Hematopoietic multipotent progenitor cell treated with erythropoietin and hydrocortisone succinate and interleukin-3 and kit ligand, for 6 days (in vitro differentiated cells): ENCODE measurements at regions not wholly inside any gene's neighbourhood (a gene's known extent, or its start where the extent isn't known, plus 50 kb on each side); places are given as distances from the start of the nearest gene placed in this dataset.
A peak's percentile ranks its signal among the peaks of the same experiment; 100 is the strongest.
"Not testable (repeated sequence)": the region's sequence is repeated elsewhere in the genome, so short reads cannot be mapped to it uniquely, and the experiment has no call there.

Experiments used
- DNase-seq: peaks from one replicate; pipeline ENCODE4 v3.0.0-alpha.2; 2015

DNA sequence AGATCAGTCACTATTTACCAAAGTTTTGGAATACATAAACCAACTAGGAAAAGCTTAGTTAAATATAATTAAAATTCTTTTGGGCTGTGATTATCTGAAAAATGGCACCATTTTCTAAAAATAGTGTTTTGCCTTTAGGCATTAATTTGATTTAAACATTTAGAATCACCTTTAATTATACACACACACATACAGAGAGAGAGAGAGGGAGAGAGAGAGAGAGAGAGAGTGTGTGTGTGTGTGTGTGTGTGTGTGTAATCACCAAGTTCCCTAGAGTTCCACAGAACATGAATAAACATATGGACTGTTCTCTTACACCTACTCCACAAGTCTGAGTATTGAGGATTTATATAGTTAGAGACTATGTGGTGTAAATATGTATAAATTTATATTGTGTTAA, 141.2 kb upstream of the ATXN1 start:
- no peak for DNase-seq

DNA sequence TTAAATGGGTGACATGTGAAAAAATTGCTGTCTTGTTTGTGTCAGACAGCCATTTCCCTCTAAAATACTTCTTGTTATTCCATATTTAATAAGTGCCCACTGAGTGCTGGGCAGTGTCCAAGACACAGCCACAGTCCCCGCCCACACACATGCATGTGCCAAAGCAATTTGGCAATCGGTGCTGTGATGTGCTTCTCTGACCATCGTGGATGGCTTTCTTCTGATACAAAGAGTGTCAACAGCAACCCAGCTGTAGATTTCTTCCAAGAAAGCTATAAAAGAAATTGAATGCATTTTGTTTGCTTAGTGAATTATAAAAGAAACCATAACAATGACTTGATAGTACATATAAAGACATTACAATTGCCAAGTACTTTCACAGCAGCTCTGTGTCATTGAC, 140.5 kb upstream of the ATXN1 start:
- DNase-seq = peak; percentile 31

DNA sequence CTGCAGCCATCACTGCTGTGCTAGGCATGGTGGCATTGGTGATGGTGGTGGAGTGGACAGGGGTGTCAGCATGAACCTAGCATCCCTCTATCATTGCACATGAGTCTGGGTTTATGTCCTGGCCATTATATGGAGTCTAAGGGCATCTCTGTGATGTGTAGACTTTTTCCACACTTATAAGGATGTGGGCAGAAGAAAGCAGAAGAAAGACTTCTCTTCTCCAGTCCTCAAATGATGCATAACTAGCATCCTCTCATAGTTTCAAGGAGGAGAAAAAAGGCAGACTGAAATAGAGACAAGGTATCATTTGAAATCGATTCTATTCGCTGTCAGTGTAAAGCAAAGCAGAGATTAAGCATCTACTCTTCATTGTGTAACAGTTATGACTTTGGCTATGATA, 140.0 kb upstream of the ATXN1 start:
- DNase-seq = no peak

- DNase-seq = no peak
Measured at GRCh38 chr6:16898640-16899396, 137.6 kb upstream of the ATXN1 start.

- DNase-seq = no peak
Measured at GRCh38 chr6:16897669-16898068, 136.4 kb upstream of the ATXN1 start.

DNA sequence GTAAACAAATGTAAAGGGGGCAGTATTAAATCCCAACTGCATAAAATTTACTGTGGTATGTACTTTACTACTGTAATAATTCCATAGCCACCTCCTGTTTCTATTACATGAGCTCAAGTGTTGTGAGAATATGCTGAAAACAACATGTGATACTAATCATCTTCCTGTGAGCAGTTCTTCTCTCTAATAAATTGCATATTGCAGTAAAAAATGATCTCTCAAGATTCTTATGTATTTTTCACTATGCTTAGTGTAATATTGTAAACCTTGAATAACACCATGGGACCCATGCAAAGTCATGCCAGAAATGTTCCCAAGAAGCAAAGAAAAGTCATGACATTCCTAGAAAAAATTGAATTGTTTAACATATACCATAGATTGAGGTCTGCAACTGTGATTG, 133.0 kb upstream of the ATXN1 start:
- no peak for DNase-seq

DNA sequence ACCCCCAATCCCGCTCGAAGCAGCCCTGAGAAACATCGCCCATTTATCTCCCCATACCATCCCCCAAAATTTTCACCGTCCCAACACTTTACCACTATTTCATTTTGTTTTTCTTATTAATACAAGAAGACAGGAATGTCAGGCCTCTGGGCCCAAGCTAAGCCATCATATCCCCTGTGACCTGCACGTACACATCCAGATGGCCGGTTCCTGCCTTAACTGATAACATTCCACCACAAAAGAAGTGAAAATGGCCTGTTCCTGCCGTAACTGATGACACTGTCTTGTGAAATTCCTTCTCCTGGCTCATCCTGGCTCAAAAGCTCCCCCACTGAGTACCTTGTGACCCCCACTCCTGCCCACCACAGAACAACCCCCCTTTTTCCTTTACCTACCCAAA, 129.8 kb upstream of the ATXN1 start:
- not testable (repeated sequence) for DNase-seq

- no peak for DNase-seq
Measured at GRCh38 chr6:16885411-16886160, 124.3 kb upstream of the ATXN1 start.

- DNase-seq = no peak
Measured at GRCh38 chr6:16884526-16884925, 123.3 kb upstream of the ATXN1 start.

DNA sequence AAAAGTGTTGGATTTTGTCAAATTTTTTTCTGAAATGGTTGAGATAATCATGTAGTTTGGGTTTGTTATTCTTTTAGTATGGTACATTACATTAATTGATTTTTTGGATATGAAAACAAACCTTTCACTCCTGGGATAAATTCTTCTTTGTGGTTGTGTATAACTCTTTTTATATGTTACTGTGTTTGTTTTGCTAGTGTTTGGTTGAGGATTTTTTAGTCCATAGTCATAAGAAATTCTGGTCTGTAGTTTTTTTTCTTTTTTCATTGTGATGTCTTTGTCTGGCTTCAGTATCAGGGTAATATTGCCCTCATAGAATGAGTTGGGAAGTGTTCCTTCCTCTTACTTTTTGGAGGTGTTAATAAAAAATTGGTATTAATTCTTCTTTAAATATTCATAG, 122.2 kb upstream of the ATXN1 start:
- no peak for DNase-seq

GRCh38 chr6:16882230-16882629, 121.0 kb upstream of the ATXN1 start:
- no peak for DNase-seq

- DNase-seq = not testable (repeated sequence)
Measured at GRCh38 chr6:16876852-16877251, 115.6 kb upstream of the ATXN1 start.

- DNase-seq = no peak
Measured at GRCh38 chr6:16876201-16876600, 114.9 kb upstream of the ATXN1 start.

DNA sequence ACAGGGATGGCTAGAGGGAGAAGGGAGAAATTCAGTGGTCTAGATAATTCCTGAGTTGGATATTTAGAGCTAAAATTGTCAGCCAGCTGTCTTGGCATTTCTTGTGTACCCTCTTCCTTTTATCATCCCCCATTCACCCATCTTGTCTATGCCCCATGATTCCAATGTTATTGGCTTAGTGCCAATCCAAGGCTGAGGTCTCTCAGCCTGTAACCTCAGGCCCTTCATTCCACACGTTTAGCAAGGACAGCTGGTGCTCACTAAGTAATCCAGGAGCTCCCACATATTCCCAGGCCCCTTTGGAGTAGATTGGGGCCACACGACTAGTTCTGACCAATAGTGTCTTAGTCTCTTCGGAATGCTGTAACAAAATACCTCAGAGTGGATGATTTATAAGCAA, 112.4 kb upstream of the ATXN1 start:
- DNase-seq = no peak

GRCh38 chr6:16872543-16873235, 111.4 kb upstream of the ATXN1 start:
- peak; percentile 58 for DNase-seq

DNA sequence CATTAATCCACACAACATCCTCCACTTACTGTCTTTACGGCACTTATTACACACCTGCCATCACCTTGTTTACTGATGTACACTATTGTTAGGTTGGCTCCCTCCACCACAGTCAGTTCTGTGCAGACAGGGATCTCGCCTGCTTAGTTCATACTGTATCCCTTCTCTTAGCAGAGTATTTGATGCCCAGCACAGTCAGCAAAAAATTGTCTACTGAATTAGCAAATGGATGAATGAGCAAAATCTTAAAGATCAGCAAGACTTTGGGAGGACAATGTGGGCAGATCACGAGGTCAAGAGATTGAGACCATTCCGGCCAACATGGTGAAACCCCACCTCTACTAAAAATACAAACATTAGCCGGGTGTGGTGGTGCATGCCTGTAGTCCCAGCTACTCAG, 109.8 kb upstream of the ATXN1 start:
- DNase-seq = no peak

DNA sequence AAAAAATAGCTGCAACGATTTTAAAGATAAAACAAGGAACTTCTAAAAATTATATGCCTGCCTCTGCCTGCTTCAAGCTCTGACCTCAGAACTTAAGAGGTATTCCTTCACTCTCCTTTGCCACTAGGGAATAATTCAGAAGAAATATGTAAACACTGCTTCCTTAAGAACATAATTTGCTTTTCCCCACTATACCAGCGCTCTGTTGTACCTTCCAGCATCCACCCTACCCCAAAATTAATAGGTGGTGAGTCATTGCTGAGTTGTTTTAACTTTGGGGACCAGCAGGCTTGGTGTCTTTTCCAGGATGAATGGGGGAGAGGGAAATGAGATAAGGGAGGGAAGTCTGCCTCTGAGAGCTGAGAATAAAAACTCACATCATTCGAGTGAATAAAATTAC, 107.7 kb upstream of the ATXN1 start:
- no peak for DNase-seq

DNA sequence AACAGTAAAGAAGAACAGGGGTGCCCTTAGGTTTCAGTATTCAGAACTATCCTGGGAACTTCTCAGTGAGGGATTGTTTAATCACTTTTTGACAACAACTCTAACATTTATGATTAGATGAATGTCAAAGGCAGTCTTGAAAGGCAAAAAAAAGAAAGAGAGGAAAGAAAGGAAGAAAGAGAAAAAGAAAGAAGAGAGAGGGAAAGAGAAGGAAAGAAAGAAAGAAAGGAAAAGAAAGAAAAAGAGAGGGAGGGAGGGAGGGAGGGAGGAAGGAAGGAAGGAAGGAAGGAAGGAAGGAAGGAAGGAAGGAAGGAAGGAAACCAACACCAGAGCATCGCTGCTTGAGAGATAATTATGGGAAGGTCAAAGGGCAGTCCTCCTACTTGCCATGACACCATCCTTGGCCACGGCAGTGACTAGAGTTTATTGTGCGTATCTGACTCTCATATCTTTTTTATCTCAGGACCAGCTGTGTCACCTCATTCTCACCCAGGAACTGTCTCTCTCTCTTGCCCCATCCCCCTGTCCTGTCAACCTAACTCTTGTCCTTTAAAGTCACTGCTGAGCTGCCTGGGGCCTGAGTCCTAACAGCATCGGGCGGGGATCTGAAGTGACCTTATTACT, 96.8 kb upstream of the ATXN1 start:
- DNase-seq = peak; percentile 26

GRCh38 chr6:16855460-16855859, 94.2 kb upstream of the ATXN1 start:
- no peak for DNase-seq

GRCh38 chr6:16854986-16855385, 93.7 kb upstream of the ATXN1 start:
- DNase-seq = no peak

DNA sequence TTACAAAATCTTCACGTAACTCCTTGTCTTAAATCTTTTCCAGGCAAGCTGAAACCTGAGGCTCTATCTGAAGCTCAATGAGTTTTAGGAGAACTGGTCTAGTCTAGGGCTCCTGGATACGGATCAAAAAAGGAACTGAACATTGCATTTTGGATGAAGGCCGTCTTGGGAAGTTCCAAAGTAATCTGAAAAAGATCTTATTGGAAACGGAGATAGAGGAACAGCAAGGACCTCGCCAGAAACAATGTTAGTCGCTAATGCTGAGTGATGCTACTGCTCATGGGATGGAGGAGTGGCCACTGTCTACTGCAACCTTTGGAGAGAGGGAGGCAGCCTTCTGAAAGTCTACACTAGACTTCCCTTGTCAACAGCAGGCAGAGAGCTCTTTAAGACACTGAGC, 91.4 kb upstream of the ATXN1 start:
- DNase-seq = no peak

DNA sequence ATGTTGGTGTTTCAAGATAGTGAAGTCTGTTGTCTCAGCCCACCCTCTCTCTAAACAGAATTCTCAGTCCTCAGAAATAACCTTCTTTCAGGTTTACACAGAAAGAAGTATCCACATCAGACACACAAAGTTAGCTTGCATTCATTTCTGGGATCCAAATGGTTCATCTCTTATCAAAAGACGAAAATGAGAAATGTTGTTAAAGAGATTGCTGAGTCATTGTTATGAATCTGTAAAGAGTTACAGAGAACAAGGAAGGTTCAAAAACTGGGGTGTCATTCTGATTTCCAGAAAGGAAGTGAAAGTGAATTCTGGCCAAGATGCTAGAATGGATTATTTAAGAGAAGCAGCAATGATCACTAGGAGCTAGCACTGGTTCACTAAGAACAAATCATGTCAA, 90.5 kb upstream of the ATXN1 start:
- peak; percentile 68 for DNase-seq

GRCh38 chr6:16851044-16851540, 89.8 kb upstream of the ATXN1 start:
- no peak for DNase-seq
